HepG2 (cell line): ENCODE measurements at regions not wholly inside any gene's neighbourhood (a gene's known extent, or its start where the extent isn't known, plus 50 kb on each side); places are given as distances from the start of the nearest gene placed in this dataset.

Experiments used
- ATAC-seq: fragments of 200-7000 bp; cut with Tn5 transposase; 3 replicates; pipeline ENCODE4 v1.9.1; 2020; ENCODE audit warnings: mild to moderate bottlenecking, moderate library complexity
- BruUV-seq: library from RNA; stranded (reverse); fragments of 400-500 nt; replicated peaks from 2 replicates; lab custom pipeline; 2021; lab: Mats Ljungman, UMichigan
- CTCF ChIA-PET: fragments of 300-600 bp; formaldehyde crosslinking; extraction: SDS; loops from one replicate; lab custom pipeline; 2021; ENCODE audit warnings: low total read pairs, inconsistent platforms, low intra/inter-chr PET ratio; lab: Yijun Ruan, JAX
- POLR2A ChIA-PET: fragments of 350-600 bp; sonication (Branson Sonifier 250); formaldehyde crosslinking; loops from one replicate; lab custom pipeline; 2020; ENCODE audit warnings: antibody characterized with exemption, inconsistent platforms; lab: Yijun Ruan, JAX
- DNase-seq: peaks from one replicate; pipeline ENCODE4 v3.0.0-alpha.2; 2015; ENCODE audit warnings: low spot score
- FAIRE-seq: peaks from 3 replicates; lab custom pipeline; 2011; peaks lifted over from hg19 to GRCh38; lab: Jason Lieb, UNC
- H2AFZ ChIP-seq: one replicate; pipeline ENCODE4 v1.6.1; 2011; ENCODE audit warnings: low read length, inconsistent platforms
- H3K27ac ChIP-seq: fragments of 300-600 bp; 3 replicates; pipeline ENCODE4 v1.8.0; 2011; ENCODE audit warnings: mixed run types, mild to moderate bottlenecking, mixed read lengths, low read length, inconsistent platforms; ENCODE audit not compliant: insufficient read depth; ENCODE audit errors: extremely low read length
- H3K27me3 ChIP-seq, 2 experiments: fragments of 200-600 bp in 1 of 2; 2 replicates in 1 of 2; 3 replicates in 1 of 2; pipeline versions ENCODE4 v1.6.0 to v1.8.0; 2011; ENCODE audit warnings: low read length in 2 of 2, mild to moderate bottlenecking in 2 of 2, moderate library complexity in 2 of 2, inconsistent platforms in 1 of 2; ENCODE audit not compliant: insufficient read depth in 2 of 2, control insufficient read depth in 1 of 2
- H3K36me3 ChIP-seq, 2 experiments: fragments of 200-600 bp in 1 of 2; replicated peaks in 1 of 2; 2 replicates in 1 of 2; 3 replicates in 1 of 2; pipeline versions ENCODE4 v1.5.1 to v1.8.0; 2011; ENCODE audit warnings: low read length in 2 of 2, inconsistent platforms in 1 of 2; ENCODE audit not compliant: insufficient read depth in 2 of 2, control insufficient read depth in 1 of 2
- H3K4me1 ChIP-seq: 2 replicates; pipeline ENCODE4 v1.5.1; 2012; ENCODE audit warnings: low read length, inconsistent platforms; ENCODE audit not compliant: insufficient read depth
- H3K4me2 ChIP-seq: 2 replicates; pipeline ENCODE4 v1.6.0; 2011; ENCODE audit warnings: low read depth, low read length, inconsistent platforms
- H3K4me3 ChIP-seq, 3 experiments: fragments of 200-600 bp in 1 of 3; sonication (generic), shearing (Covaris generic) in 1 of 3; replicated peaks in 1 of 3; 2 replicates each; pipeline ENCODE4 v1.5.1; 2011 to 2016; ENCODE audit warnings: low read length in 3 of 3, inconsistent platforms in 2 of 3, low read depth in 2 of 3, mild to moderate bottlenecking in 2 of 3, control low read depth in 1 of 3, mixed read lengths in 1 of 3; ENCODE audit not compliant: insufficient read depth in 1 of 3
- H3K79me2 ChIP-seq: one replicate; pipeline ENCODE4 v1.6.1; 2011; ENCODE audit warnings: low read length, inconsistent platforms; ENCODE audit not compliant: insufficient read depth
- H3K9ac ChIP-seq: 2 replicates; pipeline ENCODE4 v1.6.0; 2011; ENCODE audit warnings: mild to moderate bottlenecking, low read depth, low read length, inconsistent platforms; ENCODE audit not compliant: insufficient read depth
- H3K9me3 ChIP-seq: 2 replicates; pipeline ENCODE4 v1.5.1; 2012; ENCODE audit warnings: mild to moderate bottlenecking, low read length
- H4K20me1 ChIP-seq: 2 replicates; pipeline ENCODE4 v1.6.0; 2011; ENCODE audit warnings: inconsistent platforms, mild to moderate bottlenecking, low read length, moderate library complexity; ENCODE audit not compliant: insufficient read depth
- HMG20A ChIP-seq: IDR thresholded peaks from 2 replicates; pipeline ENCODE4 v1.6.1; 2016; ENCODE audit warnings: borderline replicate concordance
- MIER2 ChIP-seq: IDR thresholded peaks from 2 replicates; pipeline ENCODE4 v1.6.1; 2016; ENCODE audit warnings: missing biosample characterization, missing genetic modification reagents
- NR2C2 ChIP-seq: sonication (generic); formaldehyde crosslinking; IDR thresholded peaks from 2 replicates; pipeline ENCODE4 v1.4.0; 2020; ENCODE audit warnings: missing genetic modification reagents, mild to moderate bottlenecking, moderate library complexity, borderline replicate concordance
- RBAK ChIP-seq: sonication (generic); formaldehyde crosslinking; IDR thresholded peaks from 2 replicates; pipeline ENCODE4 v1.5.1; 2020; ENCODE audit warnings: mild to moderate bottlenecking, missing genetic modification reagents
- TBX3 ChIP-seq: fragments of 450-650 bp; IDR thresholded peaks from 2 replicates; pipeline ENCODE4 v1.6.1; 2017; ENCODE audit warnings: antibody characterized with exemption, mild to moderate bottlenecking, inconsistent platforms, borderline replicate concordance
- ZBTB7A ChIP-seq: sonication (generic); formaldehyde crosslinking; IDR thresholded peaks from 2 replicates; pipeline ENCODE4 v1.8.0; 2022; ENCODE audit warnings: mild to moderate bottlenecking, missing genetic modification reagents
- ZIK1 ChIP-seq: sonication (generic); formaldehyde crosslinking; IDR thresholded peaks from 2 replicates; pipeline ENCODE4 v1.5.0; 2020; ENCODE audit warnings: mild to moderate bottlenecking, low read depth, missing genetic modification reagents, borderline replicate concordance
- ZMAT3 ChIP-seq: sonication (generic); formaldehyde crosslinking; conservative IDR thresholded peaks from 2 replicates; pipeline ENCODE4 v1.7.0; 2021; ENCODE audit warnings: missing genetic modification reagents
- ZNF567 ChIP-seq: sonication (generic); formaldehyde crosslinking; IDR thresholded peaks from 2 replicates; pipeline ENCODE4 v1.8.1; 2023; ENCODE audit warnings: mild to moderate bottlenecking, missing genetic modification reagents, borderline replicate concordance
- ZNF703 ChIP-seq: sonication (generic); formaldehyde crosslinking; IDR thresholded peaks from 2 replicates; pipeline ENCODE4 v1.5.1; 2020; ENCODE audit warnings: missing genetic modification reagents, mild to moderate bottlenecking, moderate library complexity, borderline replicate concordance
- ZNF850 ChIP-seq: sonication (generic); formaldehyde crosslinking; conservative IDR thresholded peaks from 2 replicates; pipeline ENCODE4 v1.9.0; 2021; ENCODE audit warnings: mild to moderate bottlenecking, missing genetic modification reagents
- WGBS: methylation state at CpG from one replicate; pipeline ENCODE4 v1.1.6; 2017; ENCODE audit warnings: low lambda C conversion rate; 5-methylcytosine and 5-hydroxymethylcytosine counted together
- in situ Hi-C: cut with HindIII; loops from 2 replicates; pipeline ENCODE4 v1.10.0; 2017; ENCODE audit warnings: low pct_unique_long_range_greater_than_20kb; ENCODE audit not compliant: extremely low pct_ligation_motif_present
- intact Hi-C: fragments of 100-400 bp; cut with micrococcal nuclease; formaldehyde crosslinking; loops from one replicate; pipeline ENCODE4 v1.10.0; 2022; ENCODE audit not compliant: unreplicated experiment
- TF ChIP-seq, protein P1 (sequence below): sonication (generic); formaldehyde crosslinking; IDR thresholded peaks from 2 replicates; pipeline ENCODE4 v1.8.0; 2022; ENCODE audit warnings: missing genetic modification reagents, low read depth, mild to moderate bottlenecking, borderline replicate concordance
- TF ChIP-seq, protein P2 (sequence below): sonication (generic); formaldehyde crosslinking; IDR thresholded peaks from 2 replicates; pipeline ENCODE4 v1.8.1; 2022; ENCODE audit warnings: mild to moderate bottlenecking, missing genetic modification reagents

- CTCF ChIA-PET: no interaction called here
- no TSS peak for BruUV-seq
- in situ Hi-C loops: no loop called here
- Histone ChIP-seq H3K4me3 (no peak overlapping the region), H3K36me3 (no peaks in the 10 kb centered on the region), H3K9me3 (0 out of 2 replicates have a peak, but pooled peaks cover 4% of the 10 kb centered on the region), H3K9ac (no peak overlapping the region), H3K27me3 (no peaks in the 10 kb centered on the region), H3K4me2 (no peak overlapping the region), H3K79me2 (no peaks in the 10 kb centered on the region), H4K20me1 (no peaks in the 10 kb centered on the region), H3K27ac (no peak overlapping the region), H3K4me1 (no peaks in the 10 kb centered on the region), H2AFZ (no peak overlapping the region)
- FAIRE-seq (no peak), ATAC-seq (no peak), DNase-seq (no peak)
- 25% methylated on average over 4 of the region's 4 CpGs for whole genome bisulfite sequencing
- intact Hi-C loops: no loop called here
- no peak for TF ChIP-seq ZNF850 (CRISPR knock-in tag)
- TF ChIP-seq ZNF703 (CRISPR knock-in tag): no peak
- no peak for TF ChIP-seq ZNF567 (CRISPR knock-in tag)
- TF ChIP-seq, protein P1, sequence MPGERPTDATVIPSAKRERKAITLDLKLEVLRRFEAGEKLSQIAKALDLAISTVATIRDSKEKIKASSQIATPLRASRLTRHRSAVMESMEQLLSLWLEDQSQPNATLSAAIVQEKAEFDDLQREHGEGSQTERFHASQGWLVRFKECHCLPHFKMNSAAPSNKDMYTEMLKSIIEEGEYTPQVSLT (CRISPR knock-in tag): no peak
- no peak for TF ChIP-seq RBAK (CRISPR knock-in tag)
- TF ChIP-seq TBX3: no peak
- no peak for TF ChIP-seq MIER2
- no peak for TF ChIP-seq HMG20A (CRISPR knock-in tag)
- TF ChIP-seq ZMAT3 (CRISPR knock-in tag): no peak
- TF ChIP-seq NR2C2 (CRISPR knock-in tag): no peak
- no peak for TF ChIP-seq ZBTB7A (CRISPR knock-in tag)
- TF ChIP-seq, protein P2, sequence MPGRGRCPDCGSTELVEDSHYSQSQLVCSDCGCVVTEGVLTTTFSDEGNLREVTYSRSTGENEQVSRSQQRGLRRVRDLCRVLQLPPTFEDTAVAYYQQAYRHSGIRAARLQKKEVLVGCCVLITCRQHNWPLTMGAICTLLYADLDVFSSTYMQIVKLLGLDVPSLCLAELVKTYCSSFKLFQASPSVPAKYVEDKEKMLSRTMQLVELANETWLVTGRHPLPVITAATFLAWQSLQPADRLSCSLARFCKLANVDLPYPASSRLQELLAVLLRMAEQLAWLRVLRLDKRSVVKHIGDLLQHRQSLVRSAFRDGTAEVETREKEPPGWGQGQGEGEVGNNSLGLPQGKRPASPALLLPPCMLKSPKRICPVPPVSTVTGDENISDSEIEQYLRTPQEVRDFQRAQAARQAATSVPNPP: no peak
- no peak for TF ChIP-seq ZIK1 (CRISPR knock-in tag)
- POLR2A ChIA-PET: no interaction called here
Observed at GRCh38 chr2:144027593-144027992, 492.3 kb downstream of the ZEB2 start.
